Stimulated activated CD8-positive, alpha-beta memory T cell treated with anti-CD3 and anti-CD28 coated beads, Interleukin-7, amount 100 ng/mL, for 4 hours (primary cell): ENCODE measurements at regions not wholly inside any gene's neighbourhood (a gene's known extent, or its start where the extent isn't known, plus 50 kb on each side); places are given as distances from the start of the nearest gene placed in this dataset.

ENCODE experiments used
- DNase-seq, 2 donors: peaks; one replicate each; pipeline ENCODE4 v3.0.0-alpha.2; 2020; ENCODE audit warnings: low read depth in 2 of 2

DNA sequence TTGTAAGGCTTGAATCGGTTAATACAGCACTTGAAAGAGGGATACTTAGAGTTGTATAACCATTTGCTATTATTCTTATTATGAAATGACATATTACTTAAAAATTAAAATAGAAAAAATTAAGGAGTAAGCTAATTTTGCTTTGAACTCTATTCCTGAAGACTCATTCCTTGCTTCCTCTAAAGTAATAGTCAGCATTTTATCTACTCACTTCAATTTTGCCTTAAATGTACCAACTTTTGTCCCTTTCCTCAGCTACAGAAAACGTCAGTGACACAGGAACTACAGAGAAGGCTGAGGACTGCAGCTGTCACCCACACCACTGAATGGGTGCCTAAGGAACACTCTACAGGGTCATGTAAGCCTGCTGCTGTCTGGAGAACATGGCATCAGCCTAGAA is 80.7 kb upstream of the OSR1 start:
- DNase-seq, result no peak

- DNase-seq, result no peak
Observed at GRCh38 chr2:19435815-19436214, 77.4 kb upstream of the OSR1 start.

GRCh38 chr2:19434413-19434812 is 76.0 kb upstream of the OSR1 start:
- no peak for DNase-seq

GRCh38 chr2:19426941-19427340 is 68.5 kb upstream of the OSR1 start:
- no peak for DNase-seq

- DNase-seq, result no peak
Observed at GRCh38 chr2:19426144-19426543, 67.7 kb upstream of the OSR1 start.

DNA sequence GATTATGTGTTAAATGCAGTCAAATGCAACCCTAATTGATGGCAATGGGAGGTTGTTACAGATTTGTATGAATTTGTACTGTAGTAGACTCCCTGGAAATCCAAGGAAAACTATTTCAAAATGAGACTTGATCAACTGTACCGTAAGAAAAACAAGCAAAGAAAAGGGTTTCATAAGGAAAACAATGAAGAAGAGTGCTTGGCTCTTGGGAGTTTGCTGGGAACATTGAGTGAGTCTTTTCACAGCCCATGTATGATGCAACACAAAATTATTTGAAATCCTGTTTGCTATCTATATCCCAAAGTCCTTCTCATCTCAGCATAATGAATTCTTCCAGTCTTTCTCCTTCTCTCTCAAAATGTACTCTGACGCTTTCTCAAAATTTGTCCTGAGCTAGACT is 67.0 kb upstream of the OSR1 start:
- no peak for DNase-seq

DNA sequence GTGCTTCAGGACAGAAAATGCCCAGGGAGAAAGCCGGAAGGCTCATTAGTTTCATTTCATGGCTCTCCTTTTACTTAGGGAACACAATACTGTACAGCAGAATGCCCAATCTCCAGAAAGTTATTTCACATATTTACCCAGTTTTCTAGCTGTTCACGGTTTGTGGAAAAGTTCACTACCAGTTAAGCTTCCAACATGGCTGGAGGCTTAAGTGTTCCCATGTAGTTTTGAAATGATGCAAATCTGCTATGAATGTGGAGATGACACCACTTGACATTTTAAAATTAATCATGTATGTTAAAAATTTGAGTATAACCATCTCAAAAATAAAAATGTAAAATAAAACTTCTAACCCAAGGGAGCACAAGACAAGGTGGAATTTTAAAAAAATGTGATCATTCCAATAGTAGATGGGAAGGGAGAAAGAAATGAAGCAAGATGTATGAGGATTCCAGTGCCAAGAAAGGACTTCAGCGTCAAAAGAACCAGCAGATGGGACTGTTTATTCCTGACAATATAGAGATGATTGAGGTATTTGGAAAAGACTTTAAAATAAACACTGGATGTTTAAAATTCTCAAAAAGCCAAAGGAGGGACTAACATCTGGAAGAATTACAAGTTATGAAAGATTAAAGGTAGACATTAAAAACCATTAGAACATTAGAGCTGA is 60.9 kb upstream of the OSR1 start:
- DNase-seq, result no peak

DNA sequence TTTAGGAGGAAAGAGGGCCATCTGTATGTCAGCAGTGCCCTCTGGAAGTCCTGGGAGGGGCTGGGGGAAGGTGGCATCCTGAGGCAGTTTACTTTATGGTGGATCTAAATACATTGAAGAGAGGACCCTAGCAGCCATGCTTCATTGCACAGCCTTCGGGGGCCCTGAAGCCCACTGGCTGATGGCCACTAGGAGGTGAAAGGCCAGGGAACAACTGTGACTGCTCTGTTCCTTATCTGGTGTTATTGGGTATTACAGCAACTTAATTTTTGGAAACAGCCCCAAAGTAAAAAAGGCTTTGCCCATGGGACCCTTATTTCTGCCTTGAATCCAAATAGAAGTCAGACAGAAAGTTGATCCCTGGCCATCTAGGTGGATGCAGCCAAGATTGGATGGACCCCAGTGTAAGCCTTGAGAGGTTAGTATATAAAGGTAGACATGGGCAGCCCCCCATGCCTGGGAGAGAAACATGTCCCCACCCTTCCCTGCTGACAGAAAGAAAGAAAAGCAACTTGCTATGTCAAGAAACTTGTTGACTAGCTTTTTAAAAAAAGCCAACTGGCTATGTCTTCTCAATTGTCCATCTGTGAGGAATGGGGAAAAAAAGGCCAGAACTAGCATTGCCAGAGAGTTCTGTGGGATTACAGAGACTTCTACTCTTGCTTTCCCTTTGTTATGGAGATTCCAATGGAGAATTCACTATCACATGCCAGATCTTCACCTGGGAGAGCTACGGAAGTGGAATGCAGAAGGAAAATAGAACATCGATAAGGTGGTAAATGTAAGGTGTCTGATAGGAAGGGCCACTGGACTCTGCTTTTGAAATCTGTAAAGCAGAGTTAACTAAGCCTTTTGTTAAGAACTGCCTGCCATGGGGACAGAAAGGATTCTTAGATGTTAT is 58.6 kb upstream of the OSR1 start:
- DNase-seq, result no peak

- no peak for DNase-seq
Observed at GRCh38 chr2:19416083-19416482, 57.7 kb upstream of the OSR1 start.

- DNase-seq, result no peak
Observed at GRCh38 chr2:19409046-19409445, 50.6 kb upstream of the OSR1 start.

- DNase-seq, result no peak
Observed at GRCh38 chr2:19408592-19408991, 50.2 kb upstream of the OSR1 start.
